ENCODE measurements at regions not wholly inside any gene's neighbourhood (a gene's known extent, or its start where the extent isn't known, plus 50 kb on each side); places are given as distances from the start of the nearest gene placed in this dataset.

DNA sequence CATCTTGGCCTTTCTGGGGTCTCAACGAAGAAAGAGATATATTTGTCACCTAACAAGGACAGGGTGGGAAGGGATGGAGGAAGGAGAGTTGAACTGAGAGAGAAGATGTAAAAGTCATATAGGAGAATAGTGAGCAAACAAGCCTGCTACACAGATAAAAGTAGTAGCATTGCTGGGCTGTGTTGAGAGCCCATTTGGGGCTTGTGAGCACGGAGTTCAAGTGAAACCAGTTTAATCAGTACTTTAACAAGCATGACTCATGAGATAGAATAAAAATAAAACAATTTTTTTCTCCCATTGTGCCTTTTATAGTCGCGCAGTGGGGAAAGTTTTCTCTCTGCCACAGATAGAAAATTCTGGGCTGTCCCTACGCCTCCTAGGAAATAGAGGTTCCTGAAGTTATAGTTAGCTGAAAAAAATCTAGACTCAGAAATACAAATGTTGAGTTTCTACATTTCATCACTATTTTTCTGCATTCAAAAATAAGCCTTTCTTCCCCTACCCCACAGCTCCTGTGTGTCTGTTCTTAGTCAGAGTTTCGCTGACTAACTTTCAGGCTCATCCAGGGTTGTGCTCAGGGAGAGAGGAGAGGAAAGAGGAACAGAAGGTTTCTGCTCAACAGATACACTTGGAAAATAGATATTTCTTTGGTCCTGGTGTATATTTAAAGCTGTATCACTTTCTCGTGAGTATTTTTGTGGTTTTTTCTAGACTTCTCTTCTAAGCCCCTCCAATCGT lies 395.8 kb upstream of the ADAMTSL1 start:
- TF ChIP-seq POLR2A (IDR thresholded peaks at IDR 0.05; ENCODE audit: low read length) (no peak), GATA1 (IDR thresholded peaks at IDR 0.05; ENCODE audit: low read depth, low read length) (no peak)

Data from erythroblast (primary cell).